NCI-H460 (cell line): ENCODE measurements at regions not wholly inside any gene's neighbourhood (a gene's known extent, or its start where the extent isn't known, plus 50 kb on each side); places are given as distances from the start of the nearest gene placed in this dataset.
"Not testable (repeated sequence)": the region's sequence is repeated elsewhere in the genome, so short reads cannot be mapped to it uniquely, and the experiment has no call there.

Experiments
- DNase-seq: peaks from one replicate; pipeline ENCODE4 v3.0.0-alpha.2; 2016; ENCODE audit warnings: low read depth; ENCODE audit errors: extremely low read depth

- no peak for DNase-seq
Measured at GRCh38 chr17:53217311-53217710, 605.4 kb upstream of the KIF2B start.

GRCh38 chr17:53208935-53209334 lies 613.8 kb upstream of the KIF2B start:
- DNase-seq = not testable (repeated sequence)

DNA sequence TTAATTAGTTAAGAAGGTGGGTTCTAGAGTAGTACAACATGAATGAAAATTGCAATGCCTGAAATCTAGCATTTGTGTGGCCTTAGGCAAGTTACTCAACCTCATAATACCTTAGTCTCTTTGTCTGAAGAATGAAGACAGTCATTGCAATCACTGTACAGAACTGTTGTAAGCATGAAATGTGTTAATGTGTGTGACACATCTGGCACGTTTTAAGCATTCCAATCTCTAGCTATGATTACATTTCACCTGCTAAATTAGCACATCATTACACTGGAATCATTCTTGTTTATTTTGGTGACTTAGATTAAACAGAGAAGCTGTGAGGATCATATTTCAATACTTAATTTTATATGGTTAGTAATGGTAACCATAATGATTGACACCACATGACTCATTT lies 629.7 kb upstream of the KIF2B start:
- DNase-seq = no peak

- no peak for DNase-seq
Measured at GRCh38 chr17:53191878-53192277, 630.8 kb upstream of the KIF2B start.

DNA sequence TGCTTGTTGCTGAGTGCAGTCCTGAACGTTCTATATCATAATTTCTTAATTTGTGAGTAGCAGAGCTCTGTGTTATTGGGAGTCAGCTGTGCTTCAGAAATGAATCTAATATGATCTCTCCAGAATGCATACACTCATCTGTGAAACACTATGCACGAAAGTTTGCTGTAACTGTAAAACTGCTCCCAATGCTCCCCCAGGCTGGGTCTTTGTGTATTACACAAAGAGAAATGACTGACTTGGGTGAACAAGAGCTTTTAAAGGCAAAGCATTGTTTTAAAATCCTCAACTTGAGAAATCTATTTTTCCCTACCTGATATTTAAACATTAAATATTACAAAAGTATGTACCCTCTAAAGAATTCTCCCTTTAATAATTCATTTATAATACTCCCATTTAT lies 636.7 kb upstream of the KIF2B start:
- no peak for DNase-seq

DNA sequence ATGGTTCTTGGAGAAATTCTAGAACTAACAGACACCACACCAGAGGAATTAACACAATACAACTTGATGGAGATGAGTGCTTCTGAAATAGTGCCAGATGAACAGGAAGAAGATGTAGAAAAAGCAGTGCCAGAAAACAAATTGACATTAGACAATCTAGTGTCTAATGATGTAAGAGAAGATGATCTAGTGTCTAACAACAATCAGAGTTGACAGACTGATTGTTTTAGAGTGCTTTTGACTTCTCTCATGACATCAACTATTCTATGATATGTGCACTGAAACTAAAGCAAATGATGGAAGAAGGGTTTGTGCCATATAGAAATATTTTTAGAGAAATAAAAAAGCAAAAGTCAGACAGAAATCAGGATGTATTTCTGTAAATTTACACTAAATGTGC lies 646.1 kb upstream of the KIF2B start:
- DNase-seq = no peak

DNA sequence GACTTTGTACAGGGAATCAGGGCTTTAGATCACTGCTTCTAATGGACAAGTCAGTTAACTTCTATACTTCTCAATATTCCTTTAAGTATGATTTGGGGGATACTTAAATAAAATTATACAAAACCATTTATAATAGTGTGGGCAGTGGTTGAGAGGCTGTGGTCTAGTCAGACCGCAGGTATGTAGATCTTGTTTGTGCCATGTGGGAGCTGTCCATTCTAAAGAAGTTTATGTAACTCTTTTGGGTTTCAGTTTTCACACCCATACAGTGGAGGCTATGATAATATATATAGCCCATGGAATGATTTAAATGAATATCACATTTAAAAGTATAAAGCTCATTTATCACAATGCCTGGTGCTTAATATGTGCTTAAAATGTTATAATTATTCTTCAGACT lies 654.3 kb upstream of the KIF2B start:
- no peak for DNase-seq

- DNase-seq = no peak
Measured at GRCh38 chr17:53166731-53167130, 656.0 kb upstream of the KIF2B start.

- peak; percentile 20 for DNase-seq
Measured at GRCh38 chr17:53150101-53150698, 672.5 kb upstream of the KIF2B start.

- DNase-seq = no peak
Measured at GRCh38 chr17:53149316-53149715, 673.4 kb upstream of the KIF2B start.

GRCh38 chr17:53148058-53148457 lies 674.7 kb upstream of the KIF2B start:
- DNase-seq = no peak

DNA sequence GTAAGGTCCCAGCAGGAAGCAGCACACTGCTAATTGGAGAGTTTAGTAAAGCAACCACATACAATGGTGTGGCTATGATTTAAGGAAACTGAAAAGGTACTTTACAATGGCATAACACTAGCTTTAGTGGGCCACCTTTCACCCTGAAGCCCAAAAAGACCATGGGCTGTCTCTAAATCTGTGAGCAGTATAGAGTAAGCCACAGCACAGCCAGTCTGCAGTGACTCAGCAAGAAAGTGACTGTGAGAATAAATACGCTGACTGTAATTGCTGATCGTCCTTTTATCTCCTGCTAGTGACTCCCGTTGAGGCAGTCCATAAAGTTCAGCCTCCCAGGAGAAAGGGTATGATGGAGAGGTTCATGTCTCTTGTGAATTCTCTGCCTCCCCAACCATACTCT lies 679.8 kb upstream of the KIF2B start:
- peak; percentile 82 for DNase-seq

DNA sequence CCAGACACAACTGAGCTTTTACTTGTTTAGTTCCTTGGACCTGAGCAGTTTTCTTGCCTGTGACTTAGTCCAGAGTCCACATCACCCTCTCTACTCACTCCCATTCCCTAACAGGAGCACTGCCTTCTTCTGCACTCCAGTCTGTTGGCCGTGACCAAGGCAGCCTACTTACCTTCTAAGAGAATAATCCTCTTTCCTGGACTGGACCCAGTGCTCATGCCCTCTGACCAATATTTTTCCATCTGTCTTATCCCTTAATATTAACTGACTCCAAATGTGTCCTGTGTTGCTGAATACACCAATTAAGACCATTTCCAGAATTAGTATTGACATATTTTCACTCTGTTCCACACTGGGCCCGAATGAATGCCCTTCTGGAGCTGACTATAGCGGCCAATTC lies 681.0 kb upstream of the KIF2B start:
- DNase-seq = no peak

DNA sequence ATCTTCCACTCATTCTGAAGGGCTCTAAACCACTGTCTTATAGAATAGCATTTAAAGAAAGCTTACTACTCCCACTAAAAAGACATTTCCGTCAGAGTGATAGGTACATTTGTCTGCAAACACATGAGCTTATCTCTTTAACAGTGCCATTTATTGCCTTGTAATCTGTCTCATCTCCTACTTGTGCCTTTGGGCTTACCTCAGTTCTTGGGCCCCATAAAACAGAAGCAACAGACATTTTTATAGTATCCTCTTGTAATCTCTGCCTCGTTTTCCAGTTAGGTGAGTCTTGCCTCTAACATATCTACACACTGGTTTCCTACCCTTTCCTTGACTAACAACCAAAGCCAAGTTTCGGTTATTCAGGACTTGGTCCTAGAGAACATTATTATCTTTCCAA lies 681.4 kb upstream of the KIF2B start:
- no peak for DNase-seq

GRCh38 chr17:53137869-53138268 lies 684.9 kb upstream of the KIF2B start:
- DNase-seq = no peak

DNA sequence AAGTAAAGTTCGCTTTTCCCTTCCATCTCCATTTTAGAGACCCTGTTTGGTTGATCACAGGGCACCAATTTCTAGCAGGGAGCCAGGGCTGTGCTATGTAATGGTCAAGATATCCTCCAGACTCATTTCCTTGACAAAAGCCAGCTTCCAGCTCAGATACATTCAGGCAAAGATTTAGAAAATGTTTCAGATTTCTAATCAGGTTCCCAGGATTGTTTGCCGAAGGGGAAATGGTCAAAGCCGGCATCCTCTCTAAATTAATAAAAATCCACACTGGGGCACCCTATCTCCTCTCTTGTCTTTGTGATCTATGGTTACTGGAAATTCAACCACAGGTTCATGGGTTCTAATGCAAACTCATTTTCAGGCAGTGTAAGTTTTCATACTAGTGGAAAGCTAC lies 686.8 kb upstream of the KIF2B start:
- DNase-seq = no peak

DNA sequence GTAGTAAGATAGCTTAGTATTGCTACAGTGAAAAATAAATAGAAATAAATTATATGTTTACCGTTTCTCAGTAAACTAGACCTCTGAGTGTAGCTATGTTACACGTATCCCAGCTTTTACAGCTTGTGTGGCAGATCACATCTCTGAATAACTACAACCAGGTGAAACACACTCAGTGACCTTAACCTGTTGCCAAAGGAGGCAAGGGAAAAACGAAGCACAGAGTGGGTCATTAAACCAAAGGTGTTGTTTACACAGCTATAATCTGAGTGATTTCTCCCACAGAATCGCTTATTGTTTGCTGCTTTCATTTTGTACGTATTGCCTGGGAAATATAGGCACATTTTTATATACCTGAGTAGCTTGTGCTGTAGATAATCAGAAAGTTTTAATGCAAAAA lies 688.2 kb upstream of the KIF2B start:
- DNase-seq = no peak

GRCh38 chr17:53133876-53134275 lies 688.9 kb upstream of the KIF2B start:
- no peak for DNase-seq

DNA sequence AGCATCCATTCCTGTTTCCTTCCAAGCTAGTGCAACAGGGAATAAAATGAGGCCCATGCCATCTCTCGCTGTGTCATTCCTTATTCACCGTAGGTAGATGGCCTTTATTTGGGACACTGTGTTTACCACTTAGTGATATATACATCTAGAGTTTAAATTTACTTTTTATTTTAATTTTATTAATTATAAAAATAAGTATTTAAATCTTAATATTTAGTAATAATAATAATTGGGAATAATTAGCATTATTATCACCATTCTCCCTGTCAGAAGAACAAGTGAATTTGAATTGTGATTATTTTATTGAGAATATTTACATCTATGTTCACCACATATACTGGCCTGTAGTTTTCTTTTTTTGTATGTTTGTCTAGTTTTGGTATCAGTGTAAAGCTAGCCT lies 692.9 kb upstream of the KIF2B start:
- DNase-seq = no peak

DNA sequence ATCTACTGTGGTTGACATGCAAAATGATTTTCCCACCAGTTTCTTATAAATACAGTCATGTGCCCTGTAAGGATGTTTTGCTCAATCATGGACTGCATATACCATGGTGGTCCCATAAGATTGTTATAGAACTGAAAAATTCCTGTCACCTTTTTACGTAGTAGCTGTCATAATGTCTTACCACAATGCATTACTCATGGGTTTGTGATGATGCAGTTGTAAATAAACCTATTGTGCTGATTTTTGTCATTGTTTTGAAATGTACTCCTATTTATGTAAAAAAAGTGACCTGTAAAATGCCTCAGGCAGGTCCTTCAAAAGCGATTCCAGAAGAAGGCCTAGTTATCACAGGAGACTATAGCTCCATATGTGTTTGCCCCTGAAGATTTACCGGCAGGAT lies 695.4 kb upstream of the KIF2B start:
- no peak for DNase-seq

DNA sequence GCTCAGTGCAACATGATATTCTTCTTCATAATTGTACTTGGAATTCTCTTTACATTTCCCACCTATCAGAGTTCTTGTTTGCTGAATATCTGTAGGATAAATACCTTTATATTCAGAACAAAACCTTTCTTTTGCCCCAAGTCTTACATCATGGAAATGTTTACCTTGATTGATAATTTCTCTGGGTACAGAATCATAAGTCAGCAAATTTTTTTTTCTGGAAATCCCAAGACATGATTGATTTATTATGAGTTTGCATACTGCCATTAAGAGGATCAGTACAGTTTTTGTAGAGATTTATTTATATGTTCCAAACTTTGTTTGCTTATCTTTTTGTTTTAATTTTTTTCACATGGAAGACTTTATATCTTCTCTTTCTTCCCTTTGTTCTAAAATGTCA lies 699.8 kb upstream of the KIF2B start:
- no peak for DNase-seq

GRCh38 chr17:53119773-53120172 lies 703.0 kb upstream of the KIF2B start:
- no peak for DNase-seq

DNA sequence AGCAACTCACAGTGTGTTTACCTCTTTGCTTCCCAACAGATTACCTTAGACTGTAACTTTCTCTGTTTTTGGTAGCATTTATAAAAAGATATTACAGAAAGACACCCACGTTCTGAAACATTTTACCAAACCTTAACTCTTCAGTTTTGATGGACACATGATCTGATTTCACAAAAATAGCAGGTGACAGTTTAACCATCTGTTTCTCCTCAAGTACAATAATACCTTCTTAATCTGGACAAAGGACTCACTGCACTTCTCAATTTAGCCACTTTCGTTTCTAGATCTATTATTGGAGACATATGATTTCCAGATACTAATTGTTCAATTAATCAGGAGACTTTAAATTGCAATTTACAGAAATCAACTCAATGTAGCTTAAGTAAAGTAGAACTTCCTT lies 703.8 kb upstream of the KIF2B start:
- DNase-seq = no peak

DNA sequence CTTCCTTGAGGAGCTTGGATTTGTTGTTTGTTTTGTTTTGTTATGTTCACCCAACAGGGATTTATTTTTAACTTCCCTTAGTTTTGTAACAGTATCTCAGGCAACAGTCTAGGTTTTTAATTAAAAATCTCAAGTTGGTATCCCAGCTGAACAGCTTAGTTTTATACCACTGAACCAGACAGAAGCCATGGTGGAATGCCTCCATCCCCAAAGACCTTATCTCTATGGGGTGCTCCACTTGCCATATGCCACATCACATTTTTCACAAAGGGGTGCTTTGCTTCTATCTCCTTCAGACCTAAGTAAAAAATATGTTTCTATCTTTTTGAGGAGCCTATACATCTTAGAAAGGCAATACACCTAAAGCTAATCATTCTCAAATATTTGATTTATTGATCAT lies 715.8 kb upstream of the KIF2B start:
- no peak for DNase-seq
